ENCODE measurements at regions not wholly inside any gene's neighbourhood (a gene's known extent, or its start where the extent isn't known, plus 50 kb on each side); places are given as distances from the start of the nearest gene placed in this dataset.

DNA sequence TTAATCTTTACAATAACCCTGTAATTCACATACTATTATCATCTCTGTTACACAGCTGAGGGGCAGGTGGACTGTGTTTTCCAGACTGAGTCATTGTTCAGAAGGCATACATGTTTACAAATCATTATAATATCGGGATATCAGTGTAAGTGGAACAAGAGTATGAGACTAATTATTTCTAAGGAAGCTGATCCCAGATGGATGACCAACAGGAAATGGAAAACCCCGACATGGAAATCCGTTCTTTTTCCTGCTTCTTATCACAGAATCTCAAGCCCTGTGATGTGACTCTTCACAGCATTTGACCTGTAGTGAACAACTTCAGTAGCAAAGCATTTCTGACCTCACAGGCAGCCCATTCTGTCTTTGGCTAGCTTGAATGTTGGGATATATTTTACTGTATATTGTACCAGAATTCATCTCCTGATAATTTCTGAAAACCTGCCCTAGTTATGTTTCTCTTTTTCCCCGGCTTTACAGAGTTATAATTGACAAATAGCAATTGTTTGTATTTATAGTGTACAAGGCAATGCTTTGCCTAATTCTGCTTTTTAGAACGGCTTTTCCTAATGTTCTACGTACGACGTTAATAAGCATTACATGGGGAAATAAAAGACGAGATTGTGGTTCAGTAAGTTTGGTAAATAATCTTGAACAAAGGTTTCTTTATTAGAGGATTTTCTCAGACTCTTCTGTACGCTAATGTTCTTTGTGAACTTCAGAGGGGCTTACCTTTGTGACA, 78.6 kb upstream of the SYPL1 start:
- TF ChIP-seq POLR2AphosphoS5 (IDR thresholded peaks at IDR 0.05) = no peak
- TF ChIP-seq, protein P1, sequence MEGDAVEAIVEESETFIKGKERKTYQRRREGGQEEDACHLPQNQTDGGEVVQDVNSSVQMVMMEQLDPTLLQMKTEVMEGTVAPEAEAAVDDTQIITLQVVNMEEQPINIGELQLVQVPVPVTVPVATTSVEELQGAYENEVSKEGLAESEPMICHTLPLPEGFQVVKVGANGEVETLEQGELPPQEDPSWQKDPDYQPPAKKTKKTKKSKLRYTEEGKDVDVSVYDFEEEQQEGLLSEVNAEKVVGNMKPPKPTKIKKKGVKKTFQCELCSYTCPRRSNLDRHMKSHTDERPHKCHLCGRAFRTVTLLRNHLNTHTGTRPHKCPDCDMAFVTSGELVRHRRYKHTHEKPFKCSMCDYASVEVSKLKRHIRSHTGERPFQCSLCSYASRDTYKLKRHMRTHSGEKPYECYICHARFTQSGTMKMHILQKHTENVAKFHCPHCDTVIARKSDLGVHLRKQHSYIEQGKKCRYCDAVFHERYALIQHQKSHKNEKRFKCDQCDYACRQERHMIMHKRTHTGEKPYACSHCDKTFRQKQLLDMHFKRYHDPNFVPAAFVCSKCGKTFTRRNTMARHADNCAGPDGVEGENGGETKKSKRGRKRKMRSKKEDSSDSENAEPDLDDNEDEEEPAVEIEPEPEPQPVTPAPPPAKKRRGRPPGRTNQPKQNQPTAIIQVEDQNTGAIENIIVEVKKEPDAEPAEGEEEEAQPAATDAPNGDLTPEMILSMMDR (IDR thresholded peaks at IDR 0.05) = no peak
